ENCODE measurements at regions not wholly inside any gene's neighbourhood (a gene's known extent, or its start where the extent isn't known, plus 50 kb on each side); places are given as distances from the start of the nearest gene placed in this dataset.

- Mint-ChIP-seq H3K27me3 (ENCODE audit: insufficient read depth, low read depth) (peaks cover 2% of the 10 kb centered on the region), H3K9me3 (no peaks in the 10 kb centered on the region), H3K36me3 (no peaks in the 10 kb centered on the region), H3K4me1 (no peaks in the 10 kb centered on the region), H3K4me3 (no peak overlapping the region), H3K27ac (no peak overlapping the region)
- Histone ChIP-seq H3K36me3 (no peaks in the 10 kb centered on the region), H3K9ac (no peak overlapping the region), H3K9me3 (ENCODE audit: low read depth) (no peaks in the 10 kb centered on the region), H4K20me1 (ENCODE audit: low read depth) (no peaks in the 10 kb centered on the region), H3K27ac (no peak overlapping the region), H3K4me1 (peaks cover 6% of the 10 kb centered on the region), H2AFZ (replicated peaks) (no peak overlapping the region), H3K27me3 (no peaks in the 10 kb centered on the region), H3K4me3 (no peak overlapping the region), H3K79me2 (ENCODE audit: low read depth) (no peaks in the 10 kb centered on the region), H3F3A (ENCODE audit: low read depth) (no peaks in the 10 kb centered on the region), H3K4me2 (no peak overlapping the region)
- TF ChIP-seq EZH2phosphoT487 (IDR thresholded peaks at IDR 0.05) = no peak
- DNase-seq (ENCODE audit: low spot score) = no peak
Measured at GRCh38 chrX:42422961-42423360, 355.0 kb downstream of the PPP1R2C start.

GRCh38 chrX:42420426-42420825 is 357.5 kb downstream of the PPP1R2C start:
- peaks cover 2% of the 10 kb centered on the region for H3K9me3 Mint-ChIP-seq
- DNase-seq (ENCODE audit: low spot score) = no peak
- H3K4me2 ChIP-seq = no peak overlapping the region

GRCh38 chrX:42415636-42416035 is 362.3 kb downstream of the PPP1R2C start:
- no peaks in the 10 kb centered on the region for H3K4me1 Mint-ChIP-seq
- Histone ChIP-seq H3K9ac (no peak overlapping the region), H3K4me3 (no peak overlapping the region), H3K27me3 (no peaks in the 10 kb centered on the region), H3K4me2 (no peak overlapping the region), H3K9me3 (ENCODE audit: low read depth) (no peaks in the 10 kb centered on the region), H2AFZ (replicated peaks) (no peak overlapping the region), H3K79me2 (ENCODE audit: low read depth) (no peaks in the 10 kb centered on the region), H3K4me1 (peaks cover 6% of the 10 kb centered on the region), H3K27ac (no peak overlapping the region), H3F3A (ENCODE audit: low read depth) (no peaks in the 10 kb centered on the region), H3K36me3 (no peaks in the 10 kb centered on the region), H4K20me1 (ENCODE audit: low read depth) (no peaks in the 10 kb centered on the region)
- no peak for DNase-seq (ENCODE audit: low spot score)
- H3K36me3 Mint-ChIP-seq = no peaks in the 10 kb centered on the region
- peaks cover 6% of the 10 kb centered on the region for H3K9me3 Mint-ChIP-seq
- TF ChIP-seq CTCF (IDR thresholded peaks at IDR 0.05) (no peak), EZH2 (IDR thresholded peaks at IDR 0.05) (no peak), EZH2phosphoT487 (IDR thresholded peaks at IDR 0.05) (no peak)
- H3K4me3 Mint-ChIP-seq = no peak overlapping the region
- H3K27me3 Mint-ChIP-seq (ENCODE audit: insufficient read depth, low read depth) = peaks cover 5% of the 10 kb centered on the region
- H3K27ac Mint-ChIP-seq = no peak overlapping the region

More at GRCh38 chrX:42420426-42420825, 357.5 kb downstream of the PPP1R2C start:
- no peak overlapping the region for H3K4me3 Mint-ChIP-seq
- TF ChIP-seq CTCF (IDR thresholded peaks at IDR 0.05) (no peak), EZH2phosphoT487 (IDR thresholded peaks at IDR 0.05) (no peak), EZH2 (IDR thresholded peaks at IDR 0.05) (no peak)
- H3K27ac Mint-ChIP-seq = no peak overlapping the region
- Histone ChIP-seq H3K27me3 (no peaks in the 10 kb centered on the region), H3K9me3 (ENCODE audit: low read depth) (no peaks in the 10 kb centered on the region), H3F3A (ENCODE audit: low read depth) (no peaks in the 10 kb centered on the region), H3K9ac (no peak overlapping the region), H3K79me2 (ENCODE audit: low read depth) (no peaks in the 10 kb centered on the region), H3K36me3 (no peaks in the 10 kb centered on the region), H3K4me3 (no peak overlapping the region), H2AFZ (replicated peaks) (peak overlapping the region; percentile 39), H4K20me1 (ENCODE audit: low read depth) (no peaks in the 10 kb centered on the region), H3K27ac (no peak overlapping the region), H3K4me1 (peaks cover 6% of the 10 kb centered on the region)
- no peaks in the 10 kb centered on the region for H3K4me1 Mint-ChIP-seq
- no peaks in the 10 kb centered on the region for H3K36me3 Mint-ChIP-seq
- H3K27me3 Mint-ChIP-seq (ENCODE audit: insufficient read depth, low read depth) = peaks cover 6% of the 10 kb centered on the region

- H3K36me3 ChIP-seq = no peaks in the 10 kb centered on the region
- no peak overlapping the region for H3K4me3 ChIP-seq
- no peaks in the 10 kb centered on the region for H3K9me3 ChIP-seq (ENCODE audit: low read depth)
- Mint-ChIP-seq H3K27me3 (ENCODE audit: insufficient read depth, low read depth) (peaks cover 5% of the 10 kb centered on the region), H3K4me3 (no peak overlapping the region), H3K4me1 (no peaks in the 10 kb centered on the region), H3K9me3 (peaks cover 6% of the 10 kb centered on the region), H3K36me3 (no peaks in the 10 kb centered on the region), H3K27ac (no peak overlapping the region)
- no peak for DNase-seq (ENCODE audit: low spot score)
- no peaks in the 10 kb centered on the region for H3K79me2 ChIP-seq (ENCODE audit: low read depth)
- TF ChIP-seq CTCF (IDR thresholded peaks at IDR 0.05) = no peak
- TF ChIP-seq EZH2 (IDR thresholded peaks at IDR 0.05) = no peak
- TF ChIP-seq EZH2phosphoT487 (IDR thresholded peaks at IDR 0.05) = no peak
- H3K27me3 ChIP-seq = no peaks in the 10 kb centered on the region
- H3K9ac ChIP-seq = no peak overlapping the region
- no peaks in the 10 kb centered on the region for H4K20me1 ChIP-seq (ENCODE audit: low read depth)
- H2AFZ ChIP-seq (replicated peaks) = no peak overlapping the region
- no peaks in the 10 kb centered on the region for H3F3A ChIP-seq (ENCODE audit: low read depth)
- no peaks in the 10 kb centered on the region for H3K4me1 ChIP-seq
- no peak overlapping the region for H3K4me2 ChIP-seq
- no peak overlapping the region for H3K27ac ChIP-seq
Measured at GRCh38 chrX:42414057-42414456, 363.9 kb downstream of the PPP1R2C start.
